Glutamatergic neuron (in vitro differentiated cells): ENCODE measurements at regions not wholly inside any gene's neighbourhood (a gene's known extent, or its start where the extent isn't known, plus 50 kb on each side); places are given as distances from the start of the nearest gene placed in this dataset.

Experiments
- DNase-seq: peaks from one replicate; pipeline ENCODE4 v3.0.0; 2022
- H3K27ac Mint-ChIP-seq: one replicate; pipeline ENCODE4 v1.8.0; 2020; ENCODE audit warnings: mild to moderate bottlenecking, mixed read lengths, inconsistent platforms; ENCODE audit not compliant: unreplicated experiment
- H3K27me3 Mint-ChIP-seq: one replicate; pipeline ENCODE4 v1.8.0; 2020; ENCODE audit warnings: mild to moderate bottlenecking, moderate library complexity, mixed read lengths, inconsistent platforms; ENCODE audit not compliant: unreplicated experiment
- H3K36me3 Mint-ChIP-seq: one replicate; pipeline ENCODE4 v1.8.0; 2020; ENCODE audit warnings: mild to moderate bottlenecking, mixed read lengths, inconsistent platforms; ENCODE audit not compliant: unreplicated experiment
- H3K4me1 Mint-ChIP-seq: one replicate; pipeline ENCODE4 v1.8.0; 2020; ENCODE audit warnings: mild to moderate bottlenecking, low read depth, mixed read lengths, inconsistent platforms; ENCODE audit not compliant: unreplicated experiment
- H3K4me3 Mint-ChIP-seq: one replicate; pipeline ENCODE4 v1.8.0; 2020; ENCODE audit warnings: mild to moderate bottlenecking, mixed read lengths, inconsistent platforms; ENCODE audit not compliant: unreplicated experiment
- H3K9me3 Mint-ChIP-seq: one replicate; pipeline ENCODE4 v1.8.0; 2020; ENCODE audit warnings: mild to moderate bottlenecking, moderate library complexity, mixed read lengths, inconsistent platforms; ENCODE audit not compliant: unreplicated experiment
- CTCF ChIP-seq: fragments of 200-600 bp; sonication (generic); IDR thresholded peaks from one replicate; pipeline ENCODE4 v1.5.0; 2021; ENCODE audit not compliant: partially characterized antibody, unreplicated experiment

- Mint-ChIP-seq H3K27me3 (peaks cover 6% of the 10 kb centered on the region), H3K4me1 (no peaks in the 10 kb centered on the region), H3K4me3 (no peak overlapping the region), H3K27ac (no peak overlapping the region), H3K36me3 (peaks cover 7% of the 10 kb centered on the region), H3K9me3 (peaks cover 2% of the 10 kb centered on the region)
- no peak for DNase-seq
- no peak for TF ChIP-seq CTCF
Measured at GRCh38 chr3:61414456-61414855, 146.9 kb upstream of the PTPRG start.

- TF ChIP-seq CTCF, result no peak
- Mint-ChIP-seq H3K27ac (no peak overlapping the region), H3K27me3 (peaks cover 6% of the 10 kb centered on the region), H3K36me3 (peaks cover 7% of the 10 kb centered on the region), H3K4me3 (no peak overlapping the region), H3K4me1 (no peaks in the 10 kb centered on the region), H3K9me3 (peaks cover 2% of the 10 kb centered on the region)
- no peak for DNase-seq
Measured at GRCh38 chr3:61415201-61415600, 146.2 kb upstream of the PTPRG start.

- H3K4me1 Mint-ChIP-seq, result no peaks in the 10 kb centered on the region
- DNase-seq, result no peak
- peaks cover 2% of the 10 kb centered on the region for H3K9me3 Mint-ChIP-seq
- peaks cover 7% of the 10 kb centered on the region for H3K36me3 Mint-ChIP-seq
- H3K4me3 Mint-ChIP-seq, result no peak overlapping the region
- H3K27ac Mint-ChIP-seq, result no peak overlapping the region
- H3K27me3 Mint-ChIP-seq, result peaks cover 4% of the 10 kb centered on the region
- no peak for TF ChIP-seq CTCF
Measured at GRCh38 chr3:61416618-61417017, 144.8 kb upstream of the PTPRG start.

- Mint-ChIP-seq H3K4me3 (no peak overlapping the region), H3K36me3 (peaks cover 7% of the 10 kb centered on the region), H3K9me3 (peaks cover 2% of the 10 kb centered on the region), H3K27ac (no peak overlapping the region), H3K27me3 (peaks cover 3% of the 10 kb centered on the region), H3K4me1 (no peaks in the 10 kb centered on the region)
- no peak for TF ChIP-seq CTCF
- no peak for DNase-seq
Measured at GRCh38 chr3:61417352-61417751, 144.0 kb upstream of the PTPRG start.

GRCh38 chr3:61420136-61420759 lies 141.1 kb upstream of the PTPRG start:
- Mint-ChIP-seq H3K36me3 (no peaks in the 10 kb centered on the region), H3K27me3 (peaks cover 2% of the 10 kb centered on the region), H3K9me3 (peaks cover 2% of the 10 kb centered on the region), H3K27ac (no peak overlapping the region), H3K4me3 (no peak overlapping the region), H3K4me1 (peaks cover 7% of the 10 kb centered on the region)
- no peak for TF ChIP-seq CTCF
- DNase-seq, result no peak
